WTC11 (cell line): ENCODE measurements at regions not wholly inside any gene's neighbourhood (a gene's known extent, or its start where the extent isn't known, plus 50 kb on each side); places are given as distances from the start of the nearest gene placed in this dataset.

Experiments
- ATF1 ChIP-seq: sonication (generic); formaldehyde crosslinking; IDR thresholded peaks from 2 replicates; pipeline ENCODE4 v1.8.1; 2023; ENCODE audit warnings: mild to moderate bottlenecking, moderate library complexity, missing genetic modification reagents
- CDX4 ChIP-seq: fragments of 250-450 bp; sonication (Bioruptor Pico); IDR thresholded peaks from 2 replicates; pipeline ENCODE4 v1.9.0; 2021; ENCODE audit warnings: moderate library complexity, mild to moderate bottlenecking, inconsistent platforms, borderline replicate concordance
- ETV6 ChIP-seq: sonication (generic); formaldehyde crosslinking; IDR thresholded peaks from 2 replicates; pipeline ENCODE4 v1.8.1; 2022; ENCODE audit warnings: mild to moderate bottlenecking, missing genetic modification reagents
- NFYB ChIP-seq: sonication (generic); formaldehyde crosslinking; conservative IDR thresholded peaks from 2 replicates; pipeline ENCODE4 v1.8.0; 2022; ENCODE audit warnings: low read depth, missing genetic modification reagents
- TF ChIP-seq, protein P1 (sequence below): fragments of 200-600 bp; IDR thresholded peaks from 2 replicates; pipeline ENCODE4 v1.8.0; 2022; ENCODE audit warnings: antibody characterized with exemption
- TF ChIP-seq, protein P2 (sequence below): sonication (generic); formaldehyde crosslinking; IDR thresholded peaks from 2 replicates; pipeline ENCODE4 v1.8.1; 2023; ENCODE audit warnings: mild to moderate bottlenecking, missing genetic modification reagents

- TF ChIP-seq, protein P1, sequence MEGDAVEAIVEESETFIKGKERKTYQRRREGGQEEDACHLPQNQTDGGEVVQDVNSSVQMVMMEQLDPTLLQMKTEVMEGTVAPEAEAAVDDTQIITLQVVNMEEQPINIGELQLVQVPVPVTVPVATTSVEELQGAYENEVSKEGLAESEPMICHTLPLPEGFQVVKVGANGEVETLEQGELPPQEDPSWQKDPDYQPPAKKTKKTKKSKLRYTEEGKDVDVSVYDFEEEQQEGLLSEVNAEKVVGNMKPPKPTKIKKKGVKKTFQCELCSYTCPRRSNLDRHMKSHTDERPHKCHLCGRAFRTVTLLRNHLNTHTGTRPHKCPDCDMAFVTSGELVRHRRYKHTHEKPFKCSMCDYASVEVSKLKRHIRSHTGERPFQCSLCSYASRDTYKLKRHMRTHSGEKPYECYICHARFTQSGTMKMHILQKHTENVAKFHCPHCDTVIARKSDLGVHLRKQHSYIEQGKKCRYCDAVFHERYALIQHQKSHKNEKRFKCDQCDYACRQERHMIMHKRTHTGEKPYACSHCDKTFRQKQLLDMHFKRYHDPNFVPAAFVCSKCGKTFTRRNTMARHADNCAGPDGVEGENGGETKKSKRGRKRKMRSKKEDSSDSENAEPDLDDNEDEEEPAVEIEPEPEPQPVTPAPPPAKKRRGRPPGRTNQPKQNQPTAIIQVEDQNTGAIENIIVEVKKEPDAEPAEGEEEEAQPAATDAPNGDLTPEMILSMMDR, result no peak
- TF ChIP-seq CDX4 (CRISPR knock-in tag) (no peak), ETV6 (CRISPR knock-in tag) (no peak), ATF1 (CRISPR knock-in tag) (no peak), NFYB (CRISPR knock-in tag) (no peak)
- TF ChIP-seq, protein P2, sequence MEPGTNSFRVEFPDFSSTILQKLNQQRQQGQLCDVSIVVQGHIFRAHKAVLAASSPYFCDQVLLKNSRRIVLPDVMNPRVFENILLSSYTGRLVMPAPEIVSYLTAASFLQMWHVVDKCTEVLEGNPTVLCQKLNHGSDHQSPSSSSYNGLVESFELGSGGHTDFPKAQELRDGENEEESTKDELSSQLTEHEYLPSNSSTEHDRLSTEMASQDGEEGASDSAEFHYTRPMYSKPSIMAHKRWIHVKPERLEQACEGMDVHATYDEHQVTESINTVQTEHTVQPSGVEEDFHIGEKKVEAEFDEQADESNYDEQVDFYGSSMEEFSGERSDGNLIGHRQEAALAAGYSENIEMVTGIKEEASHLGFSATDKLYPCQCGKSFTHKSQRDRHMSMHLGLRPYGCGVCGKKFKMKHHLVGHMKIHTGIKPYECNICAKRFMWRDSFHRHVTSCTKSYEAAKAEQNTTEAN (CRISPR knock-in tag), result no peak
These were observed 85.0 kb upstream of the ATF7IP2 start for GRCh38 chr16:10300905-10301304.
